NCI-H1694 treated with DMSO at 0.1 percent for 48 hours (cell line): ENCODE measurements at regions not wholly inside any gene's neighbourhood (a gene's known extent, or its start where the extent isn't known, plus 50 kb on each side); places are given as distances from the start of the nearest gene placed in this dataset.

ENCODE experiments used
- DNase-seq: peaks from one replicate; lab custom pipeline; 2025; lab: John Stamatoyannopoulos, UW

DNA sequence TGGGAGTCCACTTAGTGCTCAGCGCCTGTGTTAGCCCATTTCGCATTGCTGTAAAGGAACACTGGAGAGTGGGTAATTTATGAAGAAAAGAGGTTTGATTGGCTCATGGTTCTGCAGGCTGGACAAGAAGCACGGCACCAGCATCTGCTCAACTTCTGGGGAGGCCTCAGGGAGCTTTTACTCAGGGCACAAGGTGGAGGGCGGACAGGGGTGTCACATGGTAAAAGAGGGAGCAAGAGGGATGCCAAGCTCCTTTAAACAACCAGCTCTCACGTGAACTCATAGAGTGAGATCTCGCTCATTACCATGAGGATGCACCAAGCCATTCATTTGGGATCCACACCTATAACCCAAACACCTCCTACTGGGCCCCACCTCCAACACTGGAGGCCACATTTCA, 181.4 kb upstream of the TLE3 start:
- no peak for DNase-seq

DNA sequence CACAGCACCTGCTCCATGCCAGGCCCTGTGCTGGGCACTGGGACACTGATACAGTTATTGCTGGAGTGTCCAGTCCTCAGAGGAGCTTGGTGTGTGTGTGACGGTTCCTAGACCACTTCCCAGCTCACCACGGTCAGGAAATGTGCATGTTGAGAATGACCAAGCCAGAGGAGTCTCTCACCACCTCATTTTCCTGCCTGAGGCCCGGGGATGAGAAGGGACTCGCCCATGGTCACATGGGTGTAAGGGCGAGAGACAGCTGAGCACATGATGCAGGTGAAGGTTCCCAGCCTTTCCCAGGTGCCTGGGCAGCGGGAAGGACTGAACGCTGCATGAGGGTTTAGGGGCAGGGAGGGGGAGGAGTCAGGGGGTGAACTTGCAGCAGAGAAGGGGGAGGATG, 180.9 kb upstream of the TLE3 start:
- no peak for DNase-seq

DNA sequence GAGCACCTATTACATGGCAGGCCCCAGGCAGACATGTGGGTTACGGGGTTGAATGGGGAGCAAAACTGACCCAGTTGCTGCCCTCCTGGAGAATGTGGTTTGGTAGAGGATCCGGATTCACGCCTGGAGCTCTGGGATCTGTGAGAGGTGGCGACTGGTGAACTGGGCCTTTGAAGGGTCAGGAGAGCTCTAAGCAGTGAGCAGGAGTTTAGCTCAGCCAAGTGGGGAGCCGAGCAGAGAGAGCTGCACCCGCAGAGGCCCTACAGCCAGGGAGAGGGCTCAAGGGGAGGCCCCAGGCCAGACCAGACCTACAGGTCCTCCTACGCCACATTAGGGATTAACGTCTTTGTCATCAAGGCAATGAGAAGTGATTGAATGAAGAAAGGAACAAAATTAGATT, 179.8 kb upstream of the TLE3 start:
- no peak for DNase-seq

DNA sequence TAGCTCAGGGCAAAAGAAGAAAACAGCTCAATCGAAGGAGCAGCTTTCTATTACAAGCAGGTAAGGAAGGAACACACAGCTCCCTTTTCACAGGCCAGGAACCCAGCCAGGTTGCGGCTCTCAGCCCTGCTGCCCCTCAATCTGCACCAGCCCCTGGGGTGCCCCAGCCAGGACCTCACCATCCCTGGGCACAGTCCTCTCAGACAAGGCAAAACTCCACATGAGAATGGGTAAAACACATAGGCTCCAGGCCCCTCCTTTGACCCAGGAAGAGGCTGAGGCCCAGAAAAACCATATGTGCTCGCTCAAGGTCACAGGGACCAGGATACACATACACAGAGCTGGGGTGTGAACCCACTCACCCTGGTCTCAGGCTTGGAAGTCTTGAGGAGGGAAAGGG, 178.7 kb upstream of the TLE3 start:
- no peak for DNase-seq

DNA sequence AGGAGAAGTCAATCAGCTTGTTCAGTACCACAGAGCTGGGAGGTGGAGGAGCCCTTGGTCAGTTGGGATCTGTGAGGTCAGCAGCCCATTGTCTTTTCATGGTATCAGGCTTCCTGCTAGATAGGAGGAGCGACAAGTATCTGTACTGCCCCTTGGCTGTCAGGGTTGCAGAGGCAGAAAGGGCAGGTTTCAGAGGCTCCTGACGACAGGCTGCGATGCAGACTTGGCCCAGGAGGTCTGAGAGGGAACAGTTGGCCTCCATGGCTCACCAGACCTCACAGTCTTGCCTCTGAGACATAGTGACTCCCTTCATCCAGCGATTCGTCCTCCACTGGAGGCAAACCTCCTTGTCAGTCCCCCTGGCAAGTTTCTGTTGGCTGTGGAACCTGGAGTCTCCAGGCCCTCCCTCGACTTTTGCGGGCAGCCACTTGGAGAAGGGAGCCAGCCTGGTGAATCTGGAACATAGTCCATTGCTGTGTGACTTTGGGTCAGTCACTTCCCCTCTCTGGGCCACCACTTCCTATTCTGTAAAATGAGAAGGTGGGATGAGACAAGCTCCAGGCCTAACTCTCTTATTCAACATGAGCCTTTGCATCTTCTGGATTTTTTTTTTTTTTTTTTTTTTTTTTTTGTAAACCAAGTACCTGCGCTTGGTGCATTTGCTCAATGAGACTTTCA, 177.9 kb upstream of the TLE3 start:
- DNase-seq, result no peak

DNA sequence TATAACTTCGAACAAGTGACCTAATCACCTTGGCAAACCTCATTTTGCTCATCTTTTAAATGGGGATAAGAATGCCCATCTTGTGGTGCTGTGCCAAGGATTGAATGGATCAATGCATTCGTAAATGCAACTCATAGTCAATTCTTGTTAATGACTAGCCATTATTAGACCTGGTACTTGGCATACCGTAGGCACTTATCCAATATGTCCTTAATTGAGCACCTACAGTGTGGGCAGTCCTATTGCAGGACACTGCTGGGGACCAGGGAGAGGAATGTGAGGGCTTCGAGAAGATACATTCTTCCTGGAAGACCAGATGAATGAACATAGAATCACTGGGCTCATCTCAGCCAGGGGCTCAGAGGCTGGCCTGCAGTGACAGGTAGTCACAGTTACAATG, 177.2 kb upstream of the TLE3 start:
- no peak for DNase-seq

DNA sequence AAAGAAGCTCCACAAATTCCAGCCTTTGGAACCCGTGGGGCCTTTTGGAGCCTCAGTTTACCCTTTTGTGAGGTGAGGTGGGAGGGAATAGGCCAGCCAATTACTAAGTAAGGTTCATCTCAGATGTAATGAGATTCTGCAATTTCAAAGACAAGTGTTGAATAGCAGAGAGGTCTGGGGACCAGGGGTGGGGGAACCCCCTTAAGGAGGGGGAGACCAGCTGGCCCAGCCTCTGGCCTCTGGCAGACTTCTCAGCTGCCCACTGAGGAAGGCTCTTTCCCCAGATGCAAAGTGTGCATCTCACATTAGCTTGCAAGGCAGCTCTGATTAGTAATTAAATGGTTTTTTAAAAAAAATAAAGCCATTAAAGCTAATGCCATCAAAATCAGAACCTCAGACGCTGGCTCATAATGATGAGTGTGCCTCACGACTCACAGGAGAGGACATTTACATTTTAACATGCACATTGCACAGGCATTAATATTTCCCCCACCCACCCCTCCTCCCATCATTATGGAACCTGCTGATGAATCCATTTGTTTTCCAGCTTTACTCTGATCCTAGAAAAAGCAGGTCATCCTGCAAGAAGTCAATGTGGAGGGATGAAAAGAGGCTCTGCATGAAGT, 176.7 kb upstream of the TLE3 start:
- DNase-seq, result no peak

DNA sequence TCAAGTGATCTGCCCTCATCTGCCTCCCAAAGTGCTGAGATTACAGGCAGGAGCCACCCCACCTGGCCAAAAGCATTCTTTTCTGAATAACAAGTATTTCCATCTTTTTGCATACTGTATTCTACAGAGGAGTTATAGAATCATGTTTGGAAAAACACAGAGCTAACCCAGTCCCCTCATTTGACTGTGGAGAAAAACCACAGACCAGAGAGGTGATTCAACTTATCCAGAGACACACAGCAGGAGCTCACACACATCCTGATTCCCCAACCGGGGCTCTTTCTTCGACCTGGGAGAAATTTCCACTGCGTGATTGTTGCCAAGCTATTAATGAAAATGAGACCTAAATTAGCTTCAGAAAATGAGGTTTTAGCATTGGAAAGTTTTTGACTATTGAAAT, 176.1 kb upstream of the TLE3 start:
- DNase-seq, result no peak

DNA sequence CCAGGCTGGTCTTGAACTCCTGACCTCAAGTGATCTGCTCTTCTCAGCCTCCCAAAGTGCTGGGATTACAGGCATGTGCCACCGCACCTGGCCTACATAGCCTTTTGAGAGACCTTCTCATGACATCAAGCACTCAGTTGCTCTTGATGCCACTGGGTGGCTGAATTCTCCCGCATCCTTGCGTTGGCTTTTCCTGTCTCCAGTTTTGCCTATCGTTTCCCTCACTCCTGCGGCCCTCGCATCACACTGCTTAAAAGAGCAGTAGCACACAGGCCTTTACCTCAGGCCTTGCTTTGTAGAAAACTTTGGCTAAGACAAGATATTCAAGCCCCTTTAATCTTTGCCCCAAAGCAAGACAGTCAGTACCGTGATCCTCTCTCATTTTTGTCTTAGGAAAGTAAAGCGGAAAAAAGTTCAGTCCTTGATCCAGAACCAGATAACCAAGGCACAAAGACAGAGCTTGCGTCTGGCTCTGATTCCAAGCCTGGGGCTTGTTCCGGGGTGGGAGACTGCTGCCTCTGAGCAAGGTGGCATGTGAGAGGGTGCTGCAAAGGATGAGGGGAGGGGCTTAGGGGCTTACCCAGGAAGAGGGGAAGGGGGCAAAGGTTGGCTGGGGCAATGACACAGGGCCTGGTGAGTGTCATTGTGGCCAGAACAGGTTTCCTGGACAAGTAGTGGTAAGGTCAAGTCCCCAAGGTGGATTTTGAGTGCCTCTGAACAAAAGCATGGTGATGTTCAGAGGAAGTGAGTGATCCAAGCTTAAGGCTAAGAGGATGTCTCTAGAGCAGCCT, 175.0 kb upstream of the TLE3 start:
- no peak for DNase-seq

DNA sequence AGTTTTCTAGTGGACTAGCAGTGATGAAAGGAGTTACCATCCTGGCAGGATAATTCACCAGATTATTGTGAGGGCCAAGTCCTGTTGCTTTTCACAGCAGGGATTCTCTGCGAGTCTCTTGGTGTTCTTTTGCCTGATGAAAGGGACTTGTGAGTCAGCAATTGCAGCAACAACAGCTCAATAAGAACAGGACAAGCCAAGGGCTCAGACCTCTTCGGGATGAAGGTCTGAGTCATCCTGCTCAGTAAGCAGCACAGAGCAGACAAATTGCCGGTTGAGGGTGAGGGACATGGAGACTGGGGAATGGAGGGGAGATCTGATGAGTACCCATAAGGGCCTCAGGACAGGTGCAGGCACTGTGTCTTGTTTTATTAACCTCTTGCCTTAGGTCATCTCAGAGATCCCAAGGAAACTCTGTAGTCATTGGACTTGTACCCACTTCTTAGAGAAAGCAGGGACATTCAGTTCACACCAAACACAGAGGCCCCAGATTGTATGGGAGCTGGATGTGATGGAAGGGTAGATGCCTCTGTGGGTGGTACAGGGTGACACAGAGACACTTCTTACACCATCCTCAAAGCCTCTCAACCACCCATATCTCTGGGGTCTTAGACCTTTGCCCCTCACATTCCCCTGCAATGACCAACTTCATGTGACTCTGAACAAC, 173.8 kb upstream of the TLE3 start:
- DNase-seq, result no peak

DNA sequence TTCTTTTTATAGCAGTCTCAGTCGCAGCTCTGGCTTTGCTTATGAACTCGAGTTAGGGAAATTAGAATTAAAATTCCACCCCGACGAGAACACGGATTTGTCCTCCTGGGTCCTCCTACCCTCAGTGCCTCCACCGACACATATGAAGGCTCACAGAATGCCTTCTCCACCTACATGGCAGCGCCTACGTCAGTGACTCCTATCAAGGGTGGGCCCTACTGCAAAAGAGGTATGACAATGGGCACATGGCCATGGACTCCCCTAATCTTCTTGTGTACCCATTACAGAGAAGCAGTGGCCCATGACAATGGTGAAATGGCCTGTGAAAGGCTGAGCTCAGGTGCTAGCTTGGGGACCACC, 173.0 kb upstream of the TLE3 start:
- DNase-seq, result no peak

DNA sequence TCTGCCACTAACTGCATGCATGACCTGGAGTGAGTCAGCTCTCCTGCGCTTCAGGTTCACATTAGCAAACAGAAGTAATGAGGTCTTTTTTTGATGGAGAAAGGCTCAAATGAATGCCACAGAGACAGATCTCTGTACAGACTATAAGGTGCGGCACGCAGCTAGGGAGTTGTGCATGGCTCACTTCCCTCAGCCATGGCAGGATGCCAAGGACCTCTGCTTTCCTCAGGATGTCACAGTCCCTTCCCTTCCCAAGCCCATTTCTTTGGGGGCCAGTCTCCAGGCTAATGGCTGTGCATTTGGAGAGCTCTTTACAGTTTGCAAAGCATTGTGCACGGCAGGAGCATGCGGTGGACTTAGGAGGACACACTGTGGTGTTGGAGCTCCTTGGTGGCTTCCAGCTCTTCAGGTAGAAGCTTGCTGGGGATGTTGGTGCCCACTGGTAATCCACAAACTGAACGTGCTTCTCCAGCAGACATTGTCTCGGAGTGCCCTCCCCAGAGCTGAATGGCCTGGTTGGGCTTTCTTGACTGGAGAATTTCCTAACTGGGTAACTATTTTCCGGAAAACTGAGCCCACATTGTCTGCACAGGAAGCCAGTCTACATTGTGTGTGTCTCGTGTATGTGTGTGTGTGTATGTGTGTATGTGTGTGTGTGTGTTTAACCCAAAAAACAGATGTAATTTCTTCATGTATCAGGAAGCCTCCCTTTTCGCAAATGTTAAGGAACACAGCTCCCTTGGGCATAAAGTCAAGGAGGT, 172.5 kb upstream of the TLE3 start:
- no peak for DNase-seq

DNA sequence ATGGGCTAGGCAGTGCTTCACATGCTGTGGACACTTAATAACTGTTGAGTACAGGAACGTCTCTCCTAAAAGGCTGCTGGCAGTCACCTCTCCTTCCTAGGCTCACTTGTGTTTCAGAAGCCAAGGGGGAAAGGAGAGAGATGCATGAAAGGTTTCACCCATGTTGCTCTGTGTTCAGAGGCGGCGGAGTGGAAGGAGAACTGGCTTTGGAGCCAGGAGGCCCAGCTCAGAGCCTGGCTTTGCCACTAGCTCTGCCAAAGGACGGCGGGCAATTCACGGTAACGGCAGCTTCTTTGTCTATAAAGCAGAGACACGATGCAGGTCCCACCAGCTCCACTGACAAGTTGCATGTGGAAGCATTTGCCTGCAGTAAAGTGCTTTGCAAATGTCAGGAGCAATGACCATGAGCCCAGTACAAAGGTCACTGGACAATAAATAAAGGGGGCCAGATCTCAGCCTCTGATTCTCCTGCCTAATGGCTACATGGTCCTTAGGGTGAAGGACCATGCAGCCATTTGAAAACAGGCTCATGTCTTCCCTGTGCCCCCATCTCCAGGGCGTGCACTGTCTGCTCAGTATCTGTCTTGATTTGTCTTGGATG, 171.7 kb upstream of the TLE3 start:
- DNase-seq, result peak; percentile 25

DNA sequence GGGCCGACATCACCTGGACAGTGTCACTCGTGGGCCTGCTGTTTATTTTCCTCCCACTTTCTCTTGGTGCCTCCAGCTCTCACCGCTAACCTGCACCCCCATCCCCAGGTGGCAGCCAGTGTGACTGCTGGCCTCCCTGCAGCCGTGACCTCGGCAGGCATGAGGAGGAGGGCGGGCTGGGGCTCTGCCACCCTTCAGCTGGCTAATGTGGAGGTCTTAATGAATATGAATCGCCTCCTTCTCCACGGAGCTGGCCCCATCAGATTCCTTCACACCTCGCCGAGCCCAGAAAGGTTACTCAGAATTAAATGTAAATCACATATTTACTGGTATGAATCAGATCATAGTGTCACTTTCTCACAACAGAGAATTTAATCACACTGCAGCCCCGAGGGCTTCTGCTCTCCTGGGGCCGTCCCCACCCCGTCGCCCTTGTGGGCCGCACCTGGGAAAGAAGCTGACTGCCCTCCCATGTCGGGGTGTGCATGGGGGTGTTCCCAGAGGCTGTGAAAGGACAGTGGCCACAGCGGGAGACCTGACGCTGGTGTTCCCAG, 171.1 kb upstream of the TLE3 start:
- no peak for DNase-seq

DNA sequence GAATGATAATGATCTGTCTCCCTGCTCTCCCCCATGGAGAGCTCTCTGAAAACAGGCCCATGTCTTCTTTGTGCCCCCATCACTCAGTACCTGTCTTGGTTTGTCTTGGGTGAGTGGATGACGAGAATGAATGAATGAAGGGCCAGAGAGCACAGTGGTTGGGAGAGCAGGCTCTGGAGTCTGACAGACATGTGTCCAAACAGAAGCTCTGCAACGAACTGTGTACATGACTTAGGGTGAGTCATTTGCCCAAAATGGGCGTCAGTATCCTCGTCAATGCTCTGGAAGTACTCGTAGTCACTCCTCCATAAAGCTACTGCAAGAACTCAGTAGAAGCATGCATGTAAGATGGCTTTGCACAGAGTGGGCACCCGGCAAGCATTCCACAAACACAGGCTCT, 170.2 kb upstream of the TLE3 start:
- no peak for DNase-seq

DNA sequence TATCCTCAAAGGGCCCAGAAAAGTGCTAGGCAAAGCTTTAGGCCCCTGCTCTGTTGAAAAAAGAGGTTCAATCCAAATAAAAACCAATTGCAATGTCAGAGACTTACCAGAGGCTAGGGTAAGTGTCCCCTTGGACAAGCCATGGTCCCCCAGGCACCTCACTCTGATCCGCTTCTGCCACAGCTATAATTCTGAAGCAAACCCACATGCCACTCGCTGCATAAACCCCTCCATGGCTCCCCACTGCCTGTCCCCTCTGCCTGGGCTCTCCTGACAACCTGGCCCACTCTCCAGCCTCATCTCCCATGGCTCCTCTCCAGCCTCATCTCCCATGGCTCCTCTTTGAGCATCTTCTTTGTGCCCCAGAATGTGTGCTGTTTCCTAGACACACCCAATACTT, 169.6 kb upstream of the TLE3 start:
- DNase-seq, result no peak

DNA sequence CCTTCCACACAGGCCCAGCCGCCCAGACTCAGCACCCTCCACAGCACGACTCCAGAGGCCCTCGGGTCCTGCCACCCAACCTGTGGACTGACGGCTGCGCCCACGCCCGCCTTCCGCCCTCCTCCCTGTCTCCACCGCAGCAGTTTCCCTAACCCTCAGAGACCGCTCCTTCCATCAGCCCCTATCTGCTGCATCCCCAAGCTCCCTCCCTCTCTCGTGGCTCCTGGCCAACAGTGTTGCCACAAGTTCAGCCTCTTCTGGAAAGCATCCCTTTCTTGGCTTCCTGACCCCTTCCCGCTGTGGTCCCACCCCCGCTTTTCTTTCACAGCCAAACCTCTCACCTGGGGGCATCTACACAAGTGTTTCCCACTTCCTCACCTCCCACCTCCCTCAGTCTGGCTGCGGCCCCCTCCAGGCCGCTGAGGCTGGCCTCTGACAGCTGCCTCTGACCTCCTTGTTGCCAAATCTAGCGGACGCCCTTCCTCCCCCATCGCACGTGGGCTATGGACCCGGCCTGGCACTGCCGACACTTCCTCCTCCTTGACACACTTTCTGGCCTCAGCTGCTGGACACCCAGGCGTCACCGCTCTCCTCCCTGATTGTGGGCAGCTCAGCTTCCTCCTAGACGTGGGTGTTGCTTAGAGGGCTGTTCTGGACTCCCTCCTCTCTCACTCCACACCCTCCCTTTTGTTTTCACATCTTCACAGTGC, 168.8 kb upstream of the TLE3 start:
- no peak for DNase-seq

DNA sequence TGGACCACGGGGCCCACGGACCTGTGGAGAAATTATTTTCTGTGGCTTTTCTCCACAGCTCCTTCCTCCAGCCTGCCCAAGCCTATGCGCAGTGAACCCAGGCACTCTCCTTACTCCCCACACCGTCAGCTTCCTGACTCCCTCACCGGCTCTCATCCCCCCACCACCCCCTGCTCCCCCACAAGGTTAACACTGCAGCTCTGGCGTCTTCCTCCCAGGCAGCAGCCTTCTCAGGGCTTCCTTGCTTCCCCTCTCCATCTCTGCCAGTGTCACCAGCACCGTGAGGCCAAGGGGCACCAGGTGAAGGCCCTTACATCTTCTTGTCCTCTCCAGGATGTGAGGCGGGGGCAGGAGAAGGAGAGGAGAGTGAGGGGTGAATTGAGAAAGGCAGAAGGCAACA, 168.3 kb upstream of the TLE3 start:
- DNase-seq, result no peak

DNA sequence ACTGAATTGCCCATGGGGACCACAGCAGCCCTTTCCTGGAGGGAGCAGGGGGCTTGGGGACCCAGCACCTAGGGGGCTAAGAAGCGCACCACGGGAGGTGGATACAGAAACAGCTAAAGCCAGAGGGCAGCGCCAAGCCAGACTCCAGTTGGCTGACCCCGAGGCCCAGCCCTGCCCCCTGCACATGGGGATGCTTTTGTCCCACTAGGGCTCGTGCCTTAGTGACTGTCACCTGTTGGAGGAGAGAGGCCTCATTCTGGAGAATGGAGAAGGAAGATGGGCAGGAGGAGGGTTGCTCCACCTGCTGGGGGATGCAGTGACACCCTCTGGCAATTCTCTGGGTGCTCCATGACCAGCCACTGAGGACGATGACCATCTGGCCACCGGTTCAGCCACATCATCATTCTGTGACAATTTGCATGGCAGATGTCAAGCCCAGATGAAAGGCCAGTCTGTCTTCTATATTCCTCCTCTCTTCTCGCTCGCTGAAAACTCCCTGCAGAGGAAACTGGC, 167.8 kb upstream of the TLE3 start:
- DNase-seq, result no peak

DNA sequence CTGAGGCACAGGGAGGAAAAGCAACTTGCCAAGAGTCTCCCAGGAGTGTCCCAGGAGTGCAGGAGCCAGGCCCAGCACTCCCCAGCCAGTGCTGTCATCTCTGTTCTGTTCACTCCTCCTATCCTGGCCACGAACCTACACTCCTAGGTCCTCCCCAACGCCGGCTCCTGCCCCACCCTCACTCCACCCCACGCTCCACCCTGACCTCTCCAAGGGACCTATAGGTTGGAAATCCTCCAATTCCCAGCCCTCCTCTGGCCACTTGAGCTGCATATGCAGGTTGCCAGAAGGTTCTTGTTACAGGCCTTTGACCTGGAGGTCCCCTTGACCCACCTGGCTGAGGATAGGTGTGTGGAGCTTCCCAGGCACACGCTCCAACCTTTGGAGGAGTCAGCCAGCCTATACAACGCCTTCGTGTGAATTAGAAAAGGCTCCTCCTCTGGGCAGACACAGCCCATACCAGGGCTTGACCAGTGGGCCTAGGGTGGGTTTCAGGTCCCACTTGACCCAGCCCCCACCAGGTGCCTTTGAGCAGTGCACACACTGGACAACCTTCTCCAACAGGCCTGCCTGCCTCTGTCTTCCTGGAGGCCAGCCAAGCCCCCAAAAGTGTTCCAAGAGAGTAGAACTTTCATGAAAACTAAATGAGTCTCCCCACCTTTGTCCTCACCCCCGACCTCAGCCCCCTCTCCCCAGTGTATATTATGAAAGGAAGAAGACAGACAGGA, 167.2 kb upstream of the TLE3 start:
- no peak for DNase-seq
